ENCODE measurements at regions not wholly inside any gene's neighbourhood (a gene's known extent, or its start where the extent isn't known, plus 50 kb on each side); places are given as distances from the start of the nearest gene placed in this dataset.
A peak's percentile ranks its signal among the peaks of the same experiment; 100 is the strongest.

DNA sequence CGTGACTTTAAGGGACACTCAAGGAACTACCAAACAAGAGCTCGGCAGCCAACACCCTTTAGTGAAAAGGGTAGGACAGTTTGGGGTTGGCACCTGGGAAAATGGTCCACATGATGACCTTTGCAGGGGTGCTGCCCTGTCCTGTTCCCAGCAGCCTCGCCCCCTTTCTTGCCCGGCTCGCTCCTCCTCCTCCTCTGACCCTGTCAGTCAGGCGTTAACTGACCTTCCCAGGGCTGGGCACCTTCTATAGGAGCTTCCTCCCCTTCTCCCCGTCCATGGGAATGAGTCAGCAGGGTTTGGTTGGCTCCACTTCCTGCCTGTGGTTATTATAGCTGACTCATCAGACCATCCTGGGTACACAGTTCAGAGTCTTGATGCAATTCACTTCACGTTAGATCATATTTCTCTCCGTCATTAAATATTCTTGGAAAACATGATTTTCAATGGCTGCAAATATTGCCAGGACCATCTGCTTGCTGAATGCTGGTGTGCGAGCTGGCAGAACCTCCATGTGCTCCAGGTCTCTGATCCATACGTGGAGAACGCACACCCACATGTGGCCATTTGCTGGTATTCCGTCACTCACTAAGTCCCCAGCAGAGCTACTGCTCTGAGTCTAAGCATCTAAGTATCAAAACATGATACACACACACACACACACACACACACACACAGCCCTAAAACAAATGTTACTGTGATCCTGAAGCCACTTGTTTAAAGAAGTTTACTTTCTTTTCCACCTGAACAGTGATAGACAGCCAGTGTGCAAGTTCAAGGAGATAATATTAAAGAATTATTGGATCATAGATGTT lies 185.0 kb downstream of the ANAPC1 start:
- Histone ChIP-seq H2AFZ (ENCODE audit: low read depth, low read length) (peak overlapping the region; percentile 41; the same call in 1 of the 2 replicates), H3K4me2 (ENCODE audit: insufficient read depth, low read length) (peak overlapping the region; percentile 58), H3K27ac (ENCODE audit: low read length) (peak overlapping the region; percentile 97), H3K9me3 (ENCODE audit: insufficient read depth, low read length, severe bottlenecking) (no peaks in the 10 kb centered on the region), H4K20me1 (ENCODE audit: insufficient read depth, low read length) (no peaks in the 10 kb centered on the region), H3K9ac (ENCODE audit: low read depth, low read length) (peak overlapping the region; percentile 47), H3K4me1 (ENCODE audit: insufficient read depth, low read length) (peaks cover 72% of the 10 kb centered on the region), H3K79me2 (ENCODE audit: insufficient read depth, low read length) (peaks cover 13% of the 10 kb centered on the region), H3K27me3 (ENCODE audit: insufficient read depth, low read length, poor library complexity) (no peaks in the 10 kb centered on the region), H3K36me3 (ENCODE audit: insufficient read depth, low read length) (no peaks in the 10 kb centered on the region), H3K4me3 (ENCODE audit: low read depth in 1 of 2, low read length in 2 of 2) (peak overlapping the region in 1 of 2 experiments; percentile 40; a peak in 2 of 4 replicates)
- TF ChIP-seq EZH2 (IDR thresholded peaks at IDR 0.05; ENCODE audit: borderline replicate concordance, low read depth, low read length, severe bottlenecking): no peak
- TF ChIP-seq, protein P1, sequence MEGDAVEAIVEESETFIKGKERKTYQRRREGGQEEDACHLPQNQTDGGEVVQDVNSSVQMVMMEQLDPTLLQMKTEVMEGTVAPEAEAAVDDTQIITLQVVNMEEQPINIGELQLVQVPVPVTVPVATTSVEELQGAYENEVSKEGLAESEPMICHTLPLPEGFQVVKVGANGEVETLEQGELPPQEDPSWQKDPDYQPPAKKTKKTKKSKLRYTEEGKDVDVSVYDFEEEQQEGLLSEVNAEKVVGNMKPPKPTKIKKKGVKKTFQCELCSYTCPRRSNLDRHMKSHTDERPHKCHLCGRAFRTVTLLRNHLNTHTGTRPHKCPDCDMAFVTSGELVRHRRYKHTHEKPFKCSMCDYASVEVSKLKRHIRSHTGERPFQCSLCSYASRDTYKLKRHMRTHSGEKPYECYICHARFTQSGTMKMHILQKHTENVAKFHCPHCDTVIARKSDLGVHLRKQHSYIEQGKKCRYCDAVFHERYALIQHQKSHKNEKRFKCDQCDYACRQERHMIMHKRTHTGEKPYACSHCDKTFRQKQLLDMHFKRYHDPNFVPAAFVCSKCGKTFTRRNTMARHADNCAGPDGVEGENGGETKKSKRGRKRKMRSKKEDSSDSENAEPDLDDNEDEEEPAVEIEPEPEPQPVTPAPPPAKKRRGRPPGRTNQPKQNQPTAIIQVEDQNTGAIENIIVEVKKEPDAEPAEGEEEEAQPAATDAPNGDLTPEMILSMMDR (IDR thresholded peaks at IDR 0.05; ENCODE audit: borderline replicate concordance, extremely low read depth, low read length, poor library complexity, severe bottlenecking): peak; percentile 83
- peak; percentile 88 for DNase-seq
- peak; percentile 90 for ATAC-seq (ENCODE audit: insufficient read depth, low read depth)

DNA sequence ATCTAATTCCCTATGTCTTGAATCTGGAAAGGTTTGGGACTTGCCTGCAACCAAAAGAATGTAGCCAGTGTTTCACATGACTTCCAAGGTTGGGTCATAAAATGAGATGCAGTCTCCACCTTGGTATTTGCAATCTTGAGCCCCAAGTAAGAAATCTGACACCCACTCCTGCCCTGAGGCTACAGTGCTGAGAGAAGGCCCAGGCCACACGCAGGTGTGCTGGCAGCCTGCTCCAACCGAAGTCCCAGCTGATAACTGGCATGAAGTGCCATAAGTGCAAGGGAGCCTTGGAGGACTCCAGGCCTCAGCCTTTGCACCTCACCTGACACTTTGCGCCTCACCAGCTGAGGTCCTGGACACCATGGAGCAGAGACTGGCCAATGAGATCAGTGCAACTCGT lies 182.7 kb downstream of the ANAPC1 start:
- DNase-seq (peak; percentile 38), ATAC-seq (ENCODE audit: insufficient read depth, low read depth) (no peak)
- H4K20me1 ChIP-seq (ENCODE audit: insufficient read depth, low read length): no peaks in the 10 kb centered on the region
- H3K9me3 ChIP-seq (ENCODE audit: insufficient read depth, low read length, severe bottlenecking): no peaks in the 10 kb centered on the region
- H3K4me1 ChIP-seq (ENCODE audit: insufficient read depth, low read length): peaks cover 86% of the 10 kb centered on the region
- no peak overlapping the region for H3K4me2 ChIP-seq (ENCODE audit: insufficient read depth, low read length)
- TF ChIP-seq, protein P1 (IDR thresholded peaks at IDR 0.05; ENCODE audit: borderline replicate concordance, extremely low read depth, low read length, poor library complexity, severe bottlenecking): no peak
- no peak for TF ChIP-seq EZH2 (IDR thresholded peaks at IDR 0.05; ENCODE audit: borderline replicate concordance, low read depth, low read length, severe bottlenecking)
- H3K79me2 ChIP-seq (ENCODE audit: insufficient read depth, low read length): peaks cover 13% of the 10 kb centered on the region
- no peaks in the 10 kb centered on the region for H3K36me3 ChIP-seq (ENCODE audit: insufficient read depth, low read length)
- H3K4me3 ChIP-seq (ENCODE audit: low read depth in 1 of 2, low read length in 2 of 2): no peak overlapping the region
- H2AFZ ChIP-seq (ENCODE audit: low read depth, low read length): no peak overlapping the region
- H3K27me3 ChIP-seq (ENCODE audit: insufficient read depth, low read length, poor library complexity): no peaks in the 10 kb centered on the region
- peak overlapping the region; percentile 97 for H3K27ac ChIP-seq (ENCODE audit: low read length)
- H3K9ac ChIP-seq (ENCODE audit: low read depth, low read length): peak overlapping the region; percentile 66; the same call in 1 of the 2 replicates

DNA sequence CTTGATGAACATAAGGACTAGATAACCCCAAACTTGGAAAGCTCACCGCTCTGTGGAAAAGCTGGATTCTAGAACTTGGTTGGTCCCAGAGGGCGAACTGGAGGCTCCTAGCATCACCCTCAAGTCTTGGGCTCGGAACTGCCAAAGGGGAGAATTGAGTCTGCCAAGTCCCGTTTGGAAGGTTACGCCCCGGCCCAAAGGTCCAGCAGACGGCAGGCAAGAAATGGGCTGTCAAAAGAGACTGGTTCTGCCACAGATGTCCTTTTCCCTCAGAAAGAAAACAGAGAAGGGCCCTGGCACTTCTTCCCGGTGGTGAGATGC lies 182.2 kb downstream of the ANAPC1 start:
- no peak for DNase-seq
- peak overlapping the region; percentile 66 for H3K9ac ChIP-seq (ENCODE audit: low read depth, low read length)
- H3K36me3 ChIP-seq (ENCODE audit: insufficient read depth, low read length): no peaks in the 10 kb centered on the region
- H3K27ac ChIP-seq (ENCODE audit: low read length): peak overlapping the region; percentile 97
- ATAC-seq (ENCODE audit: insufficient read depth, low read depth): no peak
- H3K4me1 ChIP-seq (ENCODE audit: insufficient read depth, low read length): peaks cover 91% of the 10 kb centered on the region
- no peak overlapping the region for H3K4me2 ChIP-seq (ENCODE audit: insufficient read depth, low read length)
- no peaks in the 10 kb centered on the region for H3K9me3 ChIP-seq (ENCODE audit: insufficient read depth, low read length, severe bottlenecking)
- H3K4me3 ChIP-seq (ENCODE audit: low read depth in 1 of 2, low read length in 2 of 2): no peak overlapping the region
- no peaks in the 10 kb centered on the region for H4K20me1 ChIP-seq (ENCODE audit: insufficient read depth, low read length)
- H3K79me2 ChIP-seq (ENCODE audit: insufficient read depth, low read length): peaks cover 13% of the 10 kb centered on the region
- no peak for TF ChIP-seq EZH2 (IDR thresholded peaks at IDR 0.05; ENCODE audit: borderline replicate concordance, low read depth, low read length, severe bottlenecking)
- TF ChIP-seq, protein P1 (IDR thresholded peaks at IDR 0.05; ENCODE audit: borderline replicate concordance, extremely low read depth, low read length, poor library complexity, severe bottlenecking): no peak
- no peaks in the 10 kb centered on the region for H3K27me3 ChIP-seq (ENCODE audit: insufficient read depth, low read length, poor library complexity)
- no peak overlapping the region for H2AFZ ChIP-seq (ENCODE audit: low read depth, low read length)
